ENCODE measurements at regions not wholly inside any gene's neighbourhood (a gene's known extent, or its start where the extent isn't known, plus 50 kb on each side); places are given as distances from the start of the nearest gene placed in this dataset.

DNA sequence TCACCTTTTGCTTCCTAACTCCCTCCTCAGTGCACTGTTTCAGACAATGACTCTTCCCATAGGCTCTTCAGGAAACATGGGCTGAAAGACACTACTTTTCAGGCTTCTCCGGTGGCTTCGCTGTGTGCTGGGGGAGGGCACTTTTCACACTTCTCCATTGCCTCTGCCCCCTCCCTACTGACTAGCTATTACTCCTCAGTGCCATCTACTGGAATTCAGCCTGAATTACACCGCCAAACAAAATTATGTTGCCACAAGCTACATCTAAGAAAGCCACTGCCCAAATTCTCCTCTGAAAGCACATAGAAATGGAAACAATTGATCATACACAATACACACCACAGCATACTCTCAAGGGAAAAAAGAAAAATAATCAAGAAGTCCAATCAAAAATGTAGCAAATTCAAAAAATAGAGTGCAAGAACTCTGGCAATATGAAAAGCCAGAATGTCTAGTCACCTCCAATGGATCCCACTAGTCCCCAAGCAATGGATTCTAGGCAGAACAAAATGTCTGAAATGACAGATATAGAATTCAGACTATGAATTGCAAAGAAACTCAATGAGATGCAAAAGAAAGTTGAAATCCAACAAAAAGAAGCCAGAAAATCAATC, 1139.4 kb upstream of the GYPC start:
- no peak for DNase-seq

DNA sequence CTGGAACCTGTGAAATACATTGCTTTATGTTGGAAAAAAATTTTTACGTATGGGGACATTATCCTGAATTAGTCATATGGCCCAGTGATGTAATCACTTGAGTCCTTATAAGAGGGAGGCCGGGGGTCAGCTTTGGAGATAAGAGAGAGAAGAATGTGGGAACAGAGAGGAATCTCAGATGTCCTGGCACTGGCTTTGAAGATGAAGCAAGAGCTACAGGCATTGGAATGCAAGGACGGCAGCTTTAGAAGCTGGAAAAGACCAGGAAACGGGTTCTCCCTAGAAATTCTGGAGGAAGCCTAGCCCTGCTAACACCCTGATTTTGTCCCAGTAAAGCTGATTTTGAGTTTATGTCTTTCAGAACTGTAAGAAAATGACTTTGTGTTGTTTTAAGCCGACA, 1129.9 kb upstream of the GYPC start:
- no peak for DNase-seq

DNA sequence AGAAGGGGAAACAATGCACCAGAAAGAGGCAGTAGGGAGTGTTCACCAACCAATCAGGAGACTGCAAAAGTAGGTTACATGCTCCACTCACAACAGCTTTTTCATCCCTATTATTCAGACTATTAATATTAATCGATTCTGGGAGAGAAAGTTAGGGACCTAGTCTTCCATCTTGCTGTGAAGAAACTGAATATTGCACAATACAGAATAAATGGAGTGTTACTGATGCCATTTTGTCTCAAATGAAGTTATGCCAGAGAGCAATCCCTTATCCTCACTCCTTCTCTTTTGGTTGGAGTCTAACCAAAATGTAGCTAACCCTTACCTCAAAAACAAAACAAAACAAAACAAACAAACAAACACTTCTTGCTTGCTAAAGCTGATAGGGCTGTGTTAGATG, 1120.9 kb upstream of the GYPC start:
- no peak for DNase-seq

DNA sequence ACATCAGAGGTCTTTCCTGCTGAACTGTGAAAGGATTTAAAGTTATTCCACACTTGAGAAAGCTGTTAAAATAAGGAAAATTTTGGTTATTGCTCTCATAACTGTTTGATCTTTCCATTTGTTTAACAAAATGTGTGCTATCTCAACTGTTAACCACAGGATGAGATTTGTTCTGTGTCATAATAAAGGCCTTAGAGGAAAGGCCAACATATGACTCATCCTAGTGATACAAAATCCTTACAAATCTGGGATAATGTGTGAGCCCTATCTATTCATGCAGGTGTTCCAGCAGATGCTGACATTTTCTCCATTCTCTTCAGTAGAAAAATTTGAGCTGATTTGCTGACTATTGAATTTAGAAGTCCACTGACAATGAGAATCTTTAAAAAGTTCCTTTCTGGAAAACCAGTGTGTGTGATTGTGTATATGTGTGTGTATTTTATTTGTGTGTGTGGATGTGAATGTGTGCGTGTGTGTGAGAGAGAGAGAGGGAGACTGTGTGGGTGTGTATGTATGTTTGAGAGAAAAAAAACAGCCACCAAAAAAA, 1111.9 kb upstream of the GYPC start:
- DNase-seq = no peak

DNA sequence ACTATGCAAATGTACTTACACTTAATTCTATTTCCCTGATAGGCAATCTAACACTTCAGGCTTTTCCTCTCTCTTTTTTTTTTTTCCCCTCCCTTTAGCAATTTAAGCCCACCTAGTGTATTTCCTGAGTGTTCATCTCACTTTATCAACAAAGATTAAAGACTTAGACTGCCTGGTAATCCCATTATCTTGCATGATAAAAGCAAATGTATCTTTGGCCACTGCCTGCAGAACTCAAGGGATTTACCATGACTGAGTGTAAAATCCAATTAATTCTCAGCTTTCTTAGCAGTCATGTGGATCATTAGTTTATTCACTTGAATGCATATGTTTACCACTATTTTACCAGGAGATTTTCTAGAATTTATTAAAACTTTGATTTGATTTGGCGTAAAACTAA, 1102.2 kb upstream of the GYPC start:
- no peak for DNase-seq

DNA sequence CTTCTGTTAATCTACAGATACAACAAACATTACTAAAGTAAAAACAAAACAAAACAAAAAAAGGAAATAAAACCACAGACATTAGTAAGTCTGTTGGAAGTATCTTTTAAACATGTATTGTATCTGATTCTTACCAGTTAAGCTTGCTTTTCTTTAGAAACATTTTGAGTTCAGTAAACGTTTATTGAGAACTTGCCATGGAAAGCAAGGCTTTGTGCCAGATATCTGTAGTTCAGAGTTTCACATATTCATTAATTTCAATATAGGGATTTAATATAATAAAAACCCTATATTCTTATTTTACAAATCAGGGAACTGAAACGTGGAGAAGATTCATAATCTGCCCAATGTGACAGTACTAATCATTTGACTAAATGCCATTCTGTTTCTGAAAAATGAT, 1101.0 kb upstream of the GYPC start:
- no peak for DNase-seq

DNA sequence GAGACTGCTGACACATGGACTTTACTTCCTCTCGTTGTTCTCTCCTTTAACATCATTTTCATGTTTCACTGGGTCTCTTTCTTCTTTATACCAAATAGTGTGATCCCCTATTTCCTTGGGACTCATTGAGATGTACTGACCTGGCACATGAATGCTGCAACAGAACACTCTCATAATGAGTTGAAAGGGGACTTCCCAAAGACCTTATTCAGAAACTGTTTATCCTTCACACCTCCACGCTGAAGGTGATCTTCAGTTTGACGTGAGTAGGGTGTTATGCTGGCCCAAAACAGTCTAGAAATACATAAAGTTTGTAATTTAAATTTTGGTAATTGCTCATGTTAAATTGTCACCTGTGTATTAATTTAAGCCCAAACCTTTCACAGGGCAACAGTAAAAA, 1096.8 kb upstream of the GYPC start:
- DNase-seq = no peak

DNA sequence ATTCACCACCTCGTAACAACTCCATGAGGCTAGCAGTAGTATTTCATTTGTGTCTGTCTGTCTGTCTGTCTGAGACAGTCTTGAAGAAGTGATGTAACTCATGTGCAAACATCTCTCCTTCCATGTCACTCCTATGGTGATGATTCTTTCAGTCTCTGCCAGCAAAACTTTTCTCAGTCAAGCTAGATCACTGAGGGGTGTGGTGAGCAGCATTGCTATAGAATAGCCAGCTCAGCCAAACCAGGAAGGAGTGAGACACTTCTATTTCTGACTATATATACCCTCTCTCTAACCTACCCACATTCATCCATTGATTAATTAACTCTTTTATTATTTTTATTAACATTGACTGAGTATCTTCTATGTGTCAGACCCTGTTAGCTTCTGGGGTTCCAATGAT, 1095.1 kb upstream of the GYPC start:
- no peak for DNase-seq

DNA sequence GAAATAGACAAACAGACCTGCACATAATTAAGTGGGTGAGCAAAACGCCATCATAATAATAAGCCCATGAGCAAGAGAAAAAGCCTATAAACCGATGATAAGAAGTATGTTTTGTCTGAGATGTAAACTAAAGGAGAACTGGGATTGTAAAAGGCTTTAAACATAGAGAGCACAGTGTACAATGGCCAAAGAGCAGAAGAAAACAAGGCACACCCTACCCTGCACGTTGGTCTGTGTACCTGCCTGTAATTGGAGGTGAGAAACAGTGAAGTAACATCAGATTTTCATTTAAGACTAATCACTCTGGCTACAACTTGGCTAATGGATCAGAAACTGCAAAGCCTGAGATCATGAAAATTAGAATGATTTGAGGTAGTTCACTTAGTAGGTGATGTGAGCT, 1094.7 kb upstream of the GYPC start:
- DNase-seq = no peak

DNA sequence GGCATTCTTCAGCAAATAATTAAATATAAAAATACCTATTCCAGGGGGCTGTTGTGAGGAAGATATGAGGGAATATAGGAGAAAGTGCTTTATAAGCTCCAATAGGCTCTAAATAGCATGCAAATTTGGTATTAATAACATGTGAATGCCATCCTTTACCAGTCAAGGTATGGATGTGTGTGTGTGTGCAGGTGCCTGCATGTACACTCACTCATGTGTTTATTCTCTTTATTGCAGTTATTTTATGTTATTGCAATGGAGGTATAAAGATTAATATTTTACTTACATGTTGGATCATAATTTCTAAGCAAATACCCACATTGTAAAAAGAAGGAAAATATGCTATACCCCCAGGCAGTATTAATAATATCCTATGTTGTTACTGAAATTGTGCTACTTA, 1093.0 kb upstream of the GYPC start:
- DNase-seq = no peak

DNA sequence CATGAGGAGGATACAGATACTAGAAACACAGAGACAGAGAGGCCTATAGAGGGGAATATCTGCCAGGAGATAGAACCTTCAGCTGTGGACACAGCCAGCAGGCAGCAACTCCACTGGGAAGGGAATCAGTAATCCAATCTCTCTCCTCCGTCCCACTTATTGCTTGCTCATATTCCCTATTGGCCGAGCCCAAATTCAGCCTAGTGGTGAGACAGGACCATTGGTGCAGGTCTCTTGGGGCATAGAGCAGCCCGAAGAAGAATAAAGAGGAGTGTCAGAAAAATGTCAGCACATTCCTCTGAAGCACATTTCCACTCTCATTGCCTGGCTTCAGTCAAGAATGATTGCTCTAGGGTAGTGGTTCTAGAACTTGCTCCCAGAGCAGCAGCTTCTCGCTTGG, 1091.5 kb upstream of the GYPC start:
- no peak for DNase-seq

DNA sequence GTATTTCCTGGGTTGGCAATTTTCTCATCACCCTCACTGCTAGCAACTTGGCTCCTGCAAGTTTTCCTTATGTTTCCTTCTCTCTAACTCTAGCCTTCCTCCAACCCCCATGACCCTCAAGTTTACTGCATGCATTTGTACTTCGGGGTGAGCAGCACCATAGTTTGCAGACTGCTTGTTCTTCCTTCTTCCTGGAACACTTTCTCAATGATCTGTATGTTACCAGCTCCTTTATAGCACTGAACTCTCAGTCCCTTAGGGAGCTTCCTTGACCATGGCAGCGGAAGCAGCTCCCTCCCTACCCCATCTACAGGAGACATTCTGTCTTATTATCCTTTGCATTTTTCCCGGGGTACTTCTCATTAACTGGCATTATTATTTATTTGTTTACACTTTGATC, 1089.5 kb upstream of the GYPC start:
- no peak for DNase-seq

DNA sequence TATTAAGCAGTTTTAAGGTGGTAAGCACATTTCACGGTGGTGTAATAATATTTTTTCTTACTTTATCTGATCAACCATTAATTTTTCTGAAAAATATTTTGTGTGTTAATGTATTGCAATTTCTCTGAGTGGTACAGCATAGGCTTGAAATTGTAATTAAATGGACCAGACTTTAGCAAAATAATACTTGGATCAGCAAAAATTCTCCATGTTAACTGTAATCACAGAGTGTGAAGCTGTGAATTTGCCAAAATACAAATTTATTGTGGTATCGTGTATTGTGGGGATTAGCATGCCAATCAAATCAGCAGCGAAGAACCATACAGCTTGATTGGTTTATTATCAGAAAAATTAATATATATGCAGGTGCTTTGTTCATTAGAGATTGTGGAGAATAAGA, 1088.9 kb upstream of the GYPC start:
- no peak for DNase-seq

DNA sequence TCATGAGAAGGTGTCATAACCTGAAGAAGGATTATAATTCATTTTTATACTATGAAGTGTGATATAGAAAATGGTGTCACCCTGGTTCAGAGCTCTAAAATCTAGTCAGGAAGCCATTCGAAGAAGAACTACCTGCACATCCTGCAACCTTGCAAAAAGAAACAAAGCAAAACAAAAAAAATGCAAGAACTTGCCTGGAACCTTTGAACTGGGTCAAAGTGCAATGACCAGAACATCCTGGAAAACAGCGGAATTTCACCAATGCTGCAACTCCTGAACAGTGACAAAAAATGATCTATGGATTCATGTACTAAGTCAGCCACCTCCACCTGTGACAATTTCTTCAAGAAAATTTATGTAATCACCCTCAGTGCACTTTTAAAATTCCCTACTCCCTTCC, 1083.3 kb upstream of the GYPC start:
- no peak for DNase-seq

DNA sequence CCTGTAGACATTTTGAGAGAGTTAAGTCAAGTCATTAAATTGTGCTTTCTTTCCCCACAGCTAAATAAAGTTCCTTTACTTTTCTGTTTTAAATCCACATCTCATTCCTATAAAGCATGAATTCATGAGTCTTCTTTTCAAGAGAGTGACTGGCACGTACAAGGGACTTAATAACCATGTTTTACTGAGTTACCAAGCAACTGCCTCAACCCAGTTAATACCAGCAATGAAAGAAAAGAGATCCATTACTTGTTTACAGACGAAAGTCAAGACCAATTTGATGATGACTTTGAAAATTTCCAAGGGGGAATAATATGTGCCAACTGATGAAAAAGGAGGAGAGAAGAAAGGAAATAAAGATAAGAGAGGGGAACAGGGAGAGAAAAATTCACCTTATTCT, 1082.5 kb upstream of the GYPC start:
- no peak for DNase-seq

DNA sequence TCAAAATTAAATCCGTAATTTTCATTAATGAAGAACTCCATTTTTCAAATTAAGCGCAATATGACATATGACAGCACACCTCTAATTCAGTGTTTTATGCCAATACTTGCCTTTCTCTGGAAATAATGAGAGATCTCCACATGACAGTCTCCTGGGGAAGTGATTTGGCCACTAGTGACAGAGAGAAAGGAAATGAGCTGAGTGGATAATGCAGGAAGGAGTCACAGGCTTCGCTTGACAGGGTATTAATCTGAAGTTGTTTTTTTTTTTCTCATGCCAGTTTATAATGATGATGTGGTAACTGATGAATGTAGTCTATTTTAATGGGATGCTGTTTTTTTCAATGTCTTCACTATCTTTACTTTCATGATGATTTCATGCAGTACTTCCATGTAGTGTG, 1079.4 kb upstream of the GYPC start:
- no peak for DNase-seq

DNA sequence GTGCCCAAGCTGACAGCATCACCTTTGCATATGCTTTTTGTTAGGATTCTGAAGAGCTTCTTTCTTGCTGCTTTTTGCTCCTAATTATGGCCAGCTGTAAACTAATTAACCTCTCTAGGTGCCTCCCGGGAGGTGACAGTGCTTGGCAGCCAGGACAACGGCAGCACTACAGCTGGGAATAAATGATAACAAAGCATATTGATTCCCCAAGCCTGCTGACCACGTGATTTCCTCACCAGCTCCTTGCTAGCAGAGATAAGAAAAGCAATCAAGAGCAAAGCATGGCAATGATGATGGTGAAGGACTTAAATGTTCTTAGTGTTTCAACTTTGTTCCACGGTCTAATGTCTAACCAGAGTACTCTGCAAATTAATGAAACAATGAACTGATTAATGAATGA, 1074.4 kb upstream of the GYPC start:
- DNase-seq = no peak

DNA sequence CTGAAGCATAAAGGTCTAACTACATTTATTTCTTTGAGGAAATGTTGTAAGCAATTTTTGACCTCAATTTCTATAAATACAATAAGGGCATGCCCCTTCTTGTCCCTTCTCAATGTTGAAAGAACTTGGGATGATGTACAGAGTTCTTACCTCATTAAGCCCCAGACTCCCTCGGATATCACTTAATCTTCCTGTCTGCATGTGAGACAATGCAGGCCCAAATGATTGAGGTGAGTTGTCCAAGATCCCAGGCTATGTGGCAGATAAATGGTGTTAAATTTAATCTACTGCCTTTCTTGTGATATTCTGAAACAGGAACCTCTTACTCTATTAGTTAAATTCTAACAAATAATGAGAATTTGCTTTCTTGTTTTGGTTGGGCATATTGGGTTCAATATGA, 1073.4 kb upstream of the GYPC start:
- DNase-seq = no peak

DNA sequence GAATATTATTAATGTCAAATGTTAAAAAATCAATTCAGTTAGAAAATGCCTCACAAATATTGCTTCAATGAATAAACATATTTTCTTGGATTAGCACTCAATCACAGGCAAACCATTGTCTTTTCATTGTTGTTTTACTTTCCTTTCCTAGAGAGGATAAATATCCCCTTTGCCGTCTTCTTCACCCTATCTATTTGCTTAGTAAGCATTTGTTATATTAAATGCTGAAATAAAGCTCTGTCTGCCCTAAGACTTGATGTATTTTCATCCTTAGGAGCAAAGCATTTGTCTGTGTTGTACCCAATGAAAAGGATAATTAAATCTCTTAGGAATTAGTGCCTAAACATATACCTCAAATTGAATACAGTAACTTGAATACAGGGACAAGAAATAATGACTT, 1071.2 kb upstream of the GYPC start:
- no peak for DNase-seq

DNA sequence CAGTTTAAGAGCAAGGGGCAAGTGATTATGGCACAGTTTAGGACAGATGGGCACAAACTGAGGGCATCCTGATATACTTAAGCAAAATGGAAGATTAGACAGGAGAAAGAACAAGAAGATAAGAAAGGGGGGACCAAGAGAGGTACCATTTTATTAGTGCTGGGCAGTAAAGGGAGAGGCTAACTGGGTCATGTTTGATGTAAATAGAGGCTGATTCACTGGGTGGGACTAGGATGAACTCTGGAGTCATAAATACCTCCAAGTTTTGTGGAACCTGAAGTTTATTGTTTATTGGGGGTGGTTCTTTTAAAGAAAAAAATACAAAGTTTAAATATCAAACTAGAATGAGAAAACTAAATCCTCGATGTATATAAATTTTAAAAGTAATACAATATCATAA, 1067.2 kb upstream of the GYPC start:
- DNase-seq = no peak

DNA sequence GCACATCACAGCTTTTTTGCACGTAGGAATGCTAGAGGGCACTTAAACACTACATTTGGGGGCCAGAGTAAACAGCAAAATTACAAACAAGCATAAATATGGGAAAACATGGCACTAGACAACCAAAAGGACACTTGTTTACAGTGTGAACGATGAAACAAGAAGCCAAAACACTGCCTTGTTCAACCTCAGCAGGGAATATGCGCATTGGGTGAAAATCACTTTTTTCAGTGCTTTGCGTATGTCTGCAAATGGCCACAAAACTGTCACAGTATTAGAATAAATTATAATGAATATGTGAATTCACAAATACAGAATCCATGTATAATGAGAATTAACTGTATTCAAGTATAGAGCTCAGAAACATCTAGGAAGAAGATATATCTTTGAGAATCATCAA, 1064.0 kb upstream of the GYPC start:
- no peak for DNase-seq

DNA sequence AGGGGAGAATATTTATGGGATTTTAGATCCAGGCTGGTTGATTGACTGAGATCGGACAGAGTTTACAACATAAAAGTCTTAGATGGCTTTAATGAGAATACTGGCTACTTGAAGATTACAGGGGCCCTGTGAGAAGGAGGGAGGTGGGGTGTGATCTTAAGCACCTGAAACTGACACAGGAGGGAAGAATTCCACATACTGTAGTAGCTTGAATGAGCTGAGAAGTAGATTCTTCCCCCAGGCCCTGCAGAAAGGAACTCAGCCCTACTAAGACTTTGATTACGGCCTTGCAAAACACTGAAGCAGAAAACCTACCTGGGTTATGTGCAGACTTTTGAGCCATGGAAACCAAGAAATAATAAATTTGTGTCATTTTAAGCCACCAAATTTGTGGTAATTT, 1062.9 kb upstream of the GYPC start:
- no peak for DNase-seq

DNA sequence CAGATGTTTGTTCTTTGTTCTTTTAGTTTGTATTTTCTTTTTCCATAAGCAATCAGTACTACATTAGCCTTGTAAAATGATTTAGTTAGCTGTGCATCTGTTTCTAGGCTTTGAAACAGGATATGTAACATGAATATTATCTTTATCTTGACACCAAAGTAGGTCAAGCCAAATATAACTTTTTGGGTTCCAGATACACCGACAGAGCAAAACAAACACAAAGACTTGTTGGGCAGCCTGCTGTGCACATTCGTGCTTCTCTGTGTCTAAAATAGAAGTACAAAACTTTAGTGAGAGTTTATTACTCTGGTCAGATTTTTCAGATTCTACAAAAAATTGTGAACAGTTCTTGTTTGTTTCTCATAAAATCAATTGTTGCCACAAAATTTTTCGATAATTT, 1059.3 kb upstream of the GYPC start:
- no peak for DNase-seq

DNA sequence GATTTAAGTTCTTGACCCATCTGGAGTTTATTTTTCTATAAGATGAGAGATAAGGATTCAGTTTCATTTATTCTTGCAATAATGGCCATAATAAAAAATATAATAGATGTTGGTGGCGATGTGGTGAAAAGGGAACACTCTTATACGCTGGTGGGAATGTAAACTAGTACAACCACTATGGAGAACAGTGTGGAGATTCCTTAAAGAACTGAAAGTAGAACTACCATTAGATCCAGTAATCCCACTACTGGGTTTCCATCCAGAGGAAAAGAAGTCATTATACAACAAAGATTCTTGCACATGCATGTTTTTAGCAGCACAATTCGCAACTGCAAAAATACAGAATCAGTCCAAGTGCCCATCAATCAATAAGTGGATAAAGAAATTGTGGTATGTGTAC, 1040.5 kb upstream of the GYPC start:
- DNase-seq = no peak

DNA sequence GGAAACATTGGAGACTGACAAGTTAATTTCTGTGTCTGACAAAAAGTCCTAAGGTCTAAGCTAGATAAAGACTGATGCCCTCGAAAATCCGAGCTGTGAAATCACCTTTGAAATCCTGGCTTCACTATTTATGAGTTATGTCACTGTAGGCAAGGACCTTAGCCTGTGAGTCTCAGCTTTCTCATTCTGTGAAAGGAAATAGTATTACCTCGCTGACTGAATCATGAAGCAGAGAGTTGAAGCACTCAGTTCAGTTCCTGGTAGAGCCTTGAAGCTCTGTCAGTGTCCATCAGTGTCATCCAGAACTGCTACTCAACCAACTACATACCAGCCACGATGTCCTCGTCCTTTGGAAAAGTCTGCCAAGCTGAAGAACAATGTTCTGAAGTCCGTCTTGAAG, 1025.6 kb upstream of the GYPC start:
- no peak for DNase-seq

DNA sequence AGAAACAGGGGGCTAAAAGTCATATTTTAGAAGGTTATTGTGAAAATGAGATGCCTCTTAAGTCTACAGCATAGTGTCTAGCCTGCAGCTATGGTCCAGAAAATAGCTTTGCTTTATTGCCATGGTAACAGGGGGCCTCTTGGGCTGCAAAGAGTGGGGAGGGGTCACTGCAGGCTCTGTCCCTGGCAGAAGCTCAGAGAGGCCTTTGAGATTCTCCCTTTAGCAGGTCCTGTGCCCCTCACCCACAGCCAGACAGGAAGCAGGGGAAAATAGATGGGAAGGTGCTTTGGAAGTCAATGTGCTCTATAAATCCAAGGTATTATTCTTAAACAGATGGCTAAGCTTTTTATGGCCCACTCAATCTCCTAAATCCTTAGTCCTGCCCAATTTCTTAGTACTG, 1021.3 kb upstream of the GYPC start:
- no peak for DNase-seq
